HCT116 (cell line): ENCODE measurements at regions not wholly inside any gene's neighbourhood (a gene's known extent, or its start where the extent isn't known, plus 50 kb on each side); places are given as distances from the start of the nearest gene placed in this dataset.

Experiments used
- ATAC-seq: fragments of 200-7000 bp; cut with Tn5 transposase; 2 replicates; pipeline ENCODE4 v1.9.1; 2020; ENCODE audit warnings: mild to moderate bottlenecking, moderate library complexity
- BruUV-seq: library from RNA; stranded (reverse); fragments of 400-500 nt; replicated peaks from 2 replicates; lab custom pipeline; 2021; lab: Mats Ljungman, UMichigan
- CTCF ChIA-PET: fragments of 300-600 bp; sonication (Branson Sonifier 250); formaldehyde crosslinking; loops from one replicate; lab custom pipeline; 2021; ENCODE audit warnings: antibody characterized with exemption; lab: Charles Lee
- POLR2A ChIA-PET: fragments of 300-600, 350-600 bp; sonication (Branson Sonifier 250); formaldehyde crosslinking; loops from one replicate; lab custom pipeline; 2021; ENCODE audit warnings: antibody characterized with exemption; lab: Charles Lee
- RAD21 ChIA-PET, 2 experiments: fragments of 300-600 bp; sonication (Branson Sonifier 250); formaldehyde crosslinking; loops; one replicate each; lab custom pipeline; 2023; ENCODE audit warnings: low total read pairs in 2 of 2; ENCODE audit not compliant: uncharacterized antibody in 2 of 2, unreplicated experiment in 2 of 2, low non-redundant PET in 1 of 2; lab: Charles Lee
- DNase-seq: peaks from one replicate; pipeline ENCODE4 v3.0.0-alpha.2; 2010; ENCODE audit warnings: low read depth, low spot score
- H2AFZ ChIP-seq: fragments of 200-600 bp; shearing (Covaris generic), sonication (generic); 2 replicates; pipeline ENCODE4 v1.6.1; 2017; ENCODE audit warnings: low read depth, mixed run types, mixed read lengths, antibody characterized with exemption, low read length; ENCODE audit not compliant: poor library complexity, severe bottlenecking
- H3K27ac ChIP-seq: 2 replicates; pipeline ENCODE4 v1.5.1; 2012; ENCODE audit warnings: low read depth, low read length
- H3K27me3 ChIP-seq: fragments of 200-600 bp; sonication (generic); 2 replicates; pipeline ENCODE4 v1.6.1; 2016; ENCODE audit warnings: mixed run types, low read length, mixed read lengths; ENCODE audit not compliant: insufficient read depth
- H3K36me3 ChIP-seq, 2 experiments: fragments of 200-500 bp in 1 of 2; fragments of 200-600 bp in 1 of 2; sonication (Bioruptor generic) in 1 of 2; sonication (generic) in 1 of 2; 2 replicates each; pipeline versions ENCODE4 v1.5.1 to v1.6.1; 2014 to 2016; ENCODE audit warnings: low read length in 2 of 2, inconsistent platforms in 1 of 2, mixed read lengths in 1 of 2, mixed run types in 1 of 2; ENCODE audit not compliant: insufficient read depth in 2 of 2, control insufficient read depth in 1 of 2
- H3K4me1 ChIP-seq, 2 experiments: fragments of 200-600 bp in 1 of 2; sonication (generic) in 1 of 2; 2 replicates each; pipeline versions ENCODE4 v1.5.1 to v1.6.1; 2012 to 2017; ENCODE audit warnings: low read length in 2 of 2, inconsistent platforms in 1 of 2, mild to moderate bottlenecking in 1 of 2, mixed read lengths in 1 of 2, mixed run types in 1 of 2, moderate library complexity in 1 of 2; ENCODE audit not compliant: insufficient read depth in 2 of 2, control insufficient read depth in 1 of 2
- H3K4me2 ChIP-seq: fragments of 200-600 bp; sonication (generic); 2 replicates; pipeline ENCODE4 v1.6.1; 2017; ENCODE audit warnings: mixed run types, low read length, mixed read lengths
- H3K4me3 ChIP-seq, 2 experiments: fragments of 200-600 bp in 1 of 2; sonication (generic) in 1 of 2; replicated peaks in 1 of 2; 2 replicates each; pipeline ENCODE4 v1.5.1; 2011 to 2016; ENCODE audit warnings: low read length in 2 of 2, control low read depth in 1 of 2, low read depth in 1 of 2, mild to moderate bottlenecking in 1 of 2, mixed read lengths in 1 of 2, mixed run types in 1 of 2
- H3K79me2 ChIP-seq: fragments of 200-600 bp; sonication (generic); 2 replicates; pipeline ENCODE4 v1.6.1; 2017; ENCODE audit warnings: mild to moderate bottlenecking, mixed run types, low read length, moderate library complexity, mixed read lengths; ENCODE audit not compliant: insufficient read depth
- H3K9ac ChIP-seq: fragments of 200-600 bp; sonication (generic); 2 replicates; pipeline ENCODE4 v1.6.1; 2016; ENCODE audit warnings: low read length, mixed read lengths
- H3K9me2 ChIP-seq: fragments of 200-600 bp; sonication (generic), shearing (Covaris generic); 2 replicates; pipeline ENCODE4 v1.6.1; 2017; ENCODE audit warnings: mixed run types, mild to moderate bottlenecking, moderate library complexity; ENCODE audit not compliant: insufficient read depth
- H3K9me3 ChIP-seq, 2 experiments: fragments of 200-500 bp in 1 of 2; fragments of 200-600 bp in 1 of 2; sonication (Bioruptor generic) in 1 of 2; sonication (generic) in 1 of 2; 2 replicates each; pipeline ENCODE4 v1.6.1; 2014 to 2017; ENCODE audit warnings: low read length in 2 of 2, mixed read lengths in 2 of 2, inconsistent platforms in 1 of 2, low read depth in 1 of 2, mild to moderate bottlenecking in 1 of 2, mixed run types in 1 of 2, moderate library complexity in 1 of 2; ENCODE audit not compliant: control insufficient read depth in 1 of 2, insufficient read depth in 1 of 2
- H4K20me1 ChIP-seq: fragments of 200-600 bp; sonication (generic), shearing (Covaris generic); 2 replicates; pipeline ENCODE4 v1.6.1; 2017; ENCODE audit warnings: mixed run types, mild to moderate bottlenecking, moderate library complexity; ENCODE audit not compliant: insufficient read depth
- CBX3 ChIP-seq: IDR thresholded peaks from 2 replicates; pipeline ENCODE4 v1.6.1; 2012; ENCODE audit warnings: low read depth
- ELF1 ChIP-seq: IDR thresholded peaks from 2 replicates; pipeline ENCODE4 v1.6.1; 2012; ENCODE audit warnings: low read depth, borderline replicate concordance
- MAX ChIP-seq: IDR thresholded peaks from 2 replicates; pipeline ENCODE4 v1.6.1; 2012
- POLR2A ChIP-seq: IDR thresholded peaks from 2 replicates; pipeline ENCODE4 v1.7.0; 2011; ENCODE audit warnings: borderline replicate concordance; ENCODE audit not compliant: insufficient read depth, insufficient read length; ENCODE audit errors: extremely low read depth
- POLR2AphosphoS5 ChIP-seq: IDR thresholded peaks from 2 replicates; pipeline ENCODE4 v1.6.1; 2011; ENCODE audit warnings: mild to moderate bottlenecking, low read depth, low read length, moderate library complexity
- RAD21 ChIP-seq: IDR thresholded peaks from 2 replicates; pipeline ENCODE4 v1.6.1; 2012; ENCODE audit warnings: low read depth, mild to moderate bottlenecking
- SIN3A ChIP-seq: IDR thresholded peaks from 2 replicates; pipeline ENCODE4 v1.6.1; 2012; ENCODE audit warnings: low read depth
- SRF ChIP-seq: IDR thresholded peaks from 2 replicates; pipeline ENCODE4 v1.6.1; 2012; ENCODE audit warnings: low read depth
- ZFX ChIP-seq: fragments of 450-650 bp; IDR thresholded peaks from 2 replicates; pipeline ENCODE4 v1.6.1; 2017
- intact Hi-C: fragments of 100-400 bp; cut with micrococcal nuclease; formaldehyde crosslinking; loops from 2 replicates; pipeline ENCODE4 v1.10.0; 2022
- TF ChIP-seq, protein P1 (sequence below): IDR thresholded peaks from 2 replicates; pipeline ENCODE4 v1.6.1; 2012
- TF ChIP-seq, protein P2 (sequence below): IDR thresholded peaks from 2 replicates; pipeline ENCODE4 v1.6.1; 2012; ENCODE audit warnings: low read depth

DNA sequence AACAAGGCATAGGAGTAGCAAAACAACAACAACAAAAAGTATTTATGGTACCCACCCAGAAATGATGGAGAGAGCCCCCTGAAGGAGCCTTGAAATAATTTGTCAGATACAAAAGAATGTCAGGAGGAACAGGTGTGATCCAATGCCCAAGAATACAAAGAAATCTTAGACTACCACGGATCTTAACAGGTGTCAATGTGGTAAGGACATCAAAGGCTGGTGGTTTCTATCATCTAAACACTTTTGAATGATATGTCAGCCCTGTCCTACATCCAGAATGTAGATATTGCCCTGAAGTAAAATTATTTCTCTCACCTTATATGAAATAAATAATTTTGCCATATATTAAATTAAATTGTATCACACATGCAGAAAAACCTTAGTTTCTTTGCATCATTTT, 386.4 kb upstream of the ANO5 start:
- BruUV-seq = no TSS peak
- intact Hi-C loops = no loop called here
- Histone ChIP-seq H3K27ac (no peak overlapping the region), H3K4me3 (no peak overlapping the region), H3K9me3 (peaks cover 9 to 24% of the 10 kb centered on the region in 2 experiments; a peak in 2 of 4 replicates), H4K20me1 (no peaks in the 10 kb centered on the region), H3K36me3 (no peaks in the 10 kb centered on the region), H3K79me2 (no peaks in the 10 kb centered on the region), H3K4me2 (no peak overlapping the region), H3K4me1 (no peaks in the 10 kb centered on the region), H2AFZ (no peak overlapping the region), H3K9me2 (no peaks in the 10 kb centered on the region), H3K9ac (no peak overlapping the region), H3K27me3 (no peaks in the 10 kb centered on the region)
- DNase-seq (no peak), ATAC-seq (no peak)
- TF ChIP-seq SIN3A = no peak
- no peak for TF ChIP-seq RAD21
- no peak for TF ChIP-seq ZFX
- TF ChIP-seq, protein P1, sequence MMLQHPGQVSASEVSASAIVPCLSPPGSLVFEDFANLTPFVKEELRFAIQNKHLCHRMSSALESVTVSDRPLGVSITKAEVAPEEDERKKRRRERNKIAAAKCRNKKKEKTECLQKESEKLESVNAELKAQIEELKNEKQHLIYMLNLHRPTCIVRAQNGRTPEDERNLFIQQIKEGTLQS = no peak
- no peak for TF ChIP-seq SRF
- no peak for TF ChIP-seq ELF1
- TF ChIP-seq POLR2AphosphoS5 = no peak
- no peak for TF ChIP-seq MAX
- TF ChIP-seq POLR2A = no peak
- TF ChIP-seq CBX3 = no peak
- TF ChIP-seq, protein P2, sequence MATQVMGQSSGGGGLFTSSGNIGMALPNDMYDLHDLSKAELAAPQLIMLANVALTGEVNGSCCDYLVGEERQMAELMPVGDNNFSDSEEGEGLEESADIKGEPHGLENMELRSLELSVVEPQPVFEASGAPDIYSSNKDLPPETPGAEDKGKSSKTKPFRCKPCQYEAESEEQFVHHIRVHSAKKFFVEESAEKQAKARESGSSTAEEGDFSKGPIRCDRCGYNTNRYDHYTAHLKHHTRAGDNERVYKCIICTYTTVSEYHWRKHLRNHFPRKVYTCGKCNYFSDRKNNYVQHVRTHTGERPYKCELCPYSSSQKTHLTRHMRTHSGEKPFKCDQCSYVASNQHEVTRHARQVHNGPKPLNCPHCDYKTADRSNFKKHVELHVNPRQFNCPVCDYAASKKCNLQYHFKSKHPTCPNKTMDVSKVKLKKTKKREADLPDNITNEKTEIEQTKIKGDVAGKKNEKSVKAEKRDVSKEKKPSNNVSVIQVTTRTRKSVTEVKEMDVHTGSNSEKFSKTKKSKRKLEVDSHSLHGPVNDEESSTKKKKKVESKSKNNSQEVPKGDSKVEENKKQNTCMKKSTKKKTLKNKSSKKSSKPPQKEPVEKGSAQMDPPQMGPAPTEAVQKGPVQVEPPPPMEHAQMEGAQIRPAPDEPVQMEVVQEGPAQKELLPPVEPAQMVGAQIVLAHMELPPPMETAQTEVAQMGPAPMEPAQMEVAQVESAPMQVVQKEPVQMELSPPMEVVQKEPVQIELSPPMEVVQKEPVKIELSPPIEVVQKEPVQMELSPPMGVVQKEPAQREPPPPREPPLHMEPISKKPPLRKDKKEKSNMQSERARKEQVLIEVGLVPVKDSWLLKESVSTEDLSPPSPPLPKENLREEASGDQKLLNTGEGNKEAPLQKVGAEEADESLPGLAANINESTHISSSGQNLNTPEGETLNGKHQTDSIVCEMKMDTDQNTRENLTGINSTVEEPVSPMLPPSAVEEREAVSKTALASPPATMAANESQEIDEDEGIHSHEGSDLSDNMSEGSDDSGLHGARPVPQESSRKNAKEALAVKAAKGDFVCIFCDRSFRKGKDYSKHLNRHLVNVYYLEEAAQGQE = no peak
- ChIA-PET CTCF (no interaction called here), POLR2A (no interaction called here), RAD21 (no interaction called here)
